ENCODE measurements at regions not wholly inside any gene's neighbourhood (a gene's known extent, or its start where the extent isn't known, plus 50 kb on each side); places are given as distances from the start of the nearest gene placed in this dataset.

- no peaks in the 10 kb centered on the region for H3K36me3 ChIP-seq
- ATAC-seq, result no peak
- H3K27me3 ChIP-seq, result no peaks in the 10 kb centered on the region
- no peak for TF ChIP-seq CTCF (IDR thresholded peaks at IDR 0.05)
- no peak for TF ChIP-seq POLR2A (IDR thresholded peaks at IDR 0.05)
- H3K27ac ChIP-seq, result no peak overlapping the region
- H3K4me3 ChIP-seq, result no peak overlapping the region
- intact Hi-C loops (cut with DNase I), result no loop called here
- no peaks in the 10 kb centered on the region for H3K4me1 ChIP-seq
- H3K9me3 ChIP-seq, result no peaks in the 10 kb centered on the region
- DNase-seq, result no peak
- WGBS (ENCODE audit: insufficient coverage, low coverage, low lambda C conversion rate, missing lambda C conversion rate), result 60% methylated on average over 2 of the region's 2 CpGs
Observed at GRCh38 chr2:126785862-126786261, 112.8 kb upstream of the TEX51 start.

GRCh38 chr2:126786765-126787164 lies 111.9 kb upstream of the TEX51 start:
- no CpG with 5 or more reads among the region's 4 CpGs for WGBS (ENCODE audit: insufficient coverage, low coverage, low lambda C conversion rate, missing lambda C conversion rate)

GRCh38 chr2:126787289-126787688 lies 111.4 kb upstream of the TEX51 start:
- intact Hi-C loops (cut with DNase I), result no loop called here
- no peaks in the 10 kb centered on the region for H3K36me3 ChIP-seq
- H3K27ac ChIP-seq, result no peak overlapping the region
- TF ChIP-seq CTCF (IDR thresholded peaks at IDR 0.05), result no peak
- TF ChIP-seq POLR2A (IDR thresholded peaks at IDR 0.05), result no peak
- no peaks in the 10 kb centered on the region for H3K4me1 ChIP-seq
- 73% methylated on average over 2 of the region's 4 CpGs for WGBS (ENCODE audit: insufficient coverage, low coverage, low lambda C conversion rate, missing lambda C conversion rate)
- no peak for ATAC-seq
- no peaks in the 10 kb centered on the region for H3K9me3 ChIP-seq
- H3K4me3 ChIP-seq, result no peak overlapping the region
- H3K27me3 ChIP-seq, result no peaks in the 10 kb centered on the region
- peak in 1 of 3 donors; percentile 3 for DNase-seq

More at GRCh38 chr2:126786765-126787164, 111.9 kb upstream of the TEX51 start:
- Histone ChIP-seq H3K36me3 (no peaks in the 10 kb centered on the region), H3K4me3 (no peak overlapping the region), H3K27ac (no peak overlapping the region), H3K4me1 (no peaks in the 10 kb centered on the region), H3K27me3 (no peaks in the 10 kb centered on the region), H3K9me3 (no peaks in the 10 kb centered on the region)
- ATAC-seq, result no peak
- DNase-seq, result peak in 1 of 3 donors; percentile 0
- intact Hi-C loops (cut with DNase I), result no loop called here
- TF ChIP-seq CTCF (IDR thresholded peaks at IDR 0.05) (no peak), POLR2A (IDR thresholded peaks at IDR 0.05) (no peak)

- intact Hi-C loops (cut with DNase I), result no loop called here
- peak in 1 of 3 donors; percentile 3 for DNase-seq
Observed at GRCh38 chr2:126788113-126788512, 110.6 kb upstream of the TEX51 start.

More at GRCh38 chr2:126788113-126788512, 110.6 kb upstream of the TEX51 start:
- Histone ChIP-seq H3K4me1 (no peaks in the 10 kb centered on the region), H3K36me3 (no peaks in the 10 kb centered on the region), H3K9me3 (no peaks in the 10 kb centered on the region), H3K27ac (no peak overlapping the region), H3K27me3 (no peaks in the 10 kb centered on the region), H3K4me3 (no peak overlapping the region)
- no peak for ATAC-seq
- TF ChIP-seq CTCF (IDR thresholded peaks at IDR 0.05) (no peak), POLR2A (IDR thresholded peaks at IDR 0.05) (no peak)
- no CpG with 5 or more reads among the region's 4 CpGs for WGBS (ENCODE audit: insufficient coverage, low coverage, low lambda C conversion rate, missing lambda C conversion rate)

Data from right lobe of liver (tissue), 6 donors.